ENCODE measurements at regions not wholly inside any gene's neighbourhood (a gene's known extent, or its start where the extent isn't known, plus 50 kb on each side); places are given as distances from the start of the nearest gene placed in this dataset.

GRCh38 chr2:120964819-120965218, 229.2 kb downstream of the GLI2 start:
- peak; percentile 94 for DNase-seq (ENCODE audit: insufficient read length, low spot score, missing footprints)
- no peak overlapping the region for H3K4me3 ChIP-seq (ENCODE audit: insufficient read depth, low read length)
- peak overlapping the region; percentile 10 for H3K27ac ChIP-seq (ENCODE audit: low read depth, low read length)
- no peaks in the 10 kb centered on the region for H3K27me3 ChIP-seq (ENCODE audit: insufficient read depth, low read length)
- no peak overlapping the region for H3K4me2 ChIP-seq (ENCODE audit: insufficient read depth, low read length)
- no peaks in the 10 kb centered on the region for H3K9me3 ChIP-seq (ENCODE audit: low read depth, low read length)
- no peaks in the 10 kb centered on the region for H3K79me2 ChIP-seq (ENCODE audit: insufficient read depth, low read length)
- peaks cover 14% of the 10 kb centered on the region for H3K4me1 ChIP-seq (ENCODE audit: insufficient read depth, low read length)
- H3K36me3 ChIP-seq (ENCODE audit: insufficient read depth, low read length), result peaks cover 19% of the 10 kb centered on the region
- TF ChIP-seq, protein P1, sequence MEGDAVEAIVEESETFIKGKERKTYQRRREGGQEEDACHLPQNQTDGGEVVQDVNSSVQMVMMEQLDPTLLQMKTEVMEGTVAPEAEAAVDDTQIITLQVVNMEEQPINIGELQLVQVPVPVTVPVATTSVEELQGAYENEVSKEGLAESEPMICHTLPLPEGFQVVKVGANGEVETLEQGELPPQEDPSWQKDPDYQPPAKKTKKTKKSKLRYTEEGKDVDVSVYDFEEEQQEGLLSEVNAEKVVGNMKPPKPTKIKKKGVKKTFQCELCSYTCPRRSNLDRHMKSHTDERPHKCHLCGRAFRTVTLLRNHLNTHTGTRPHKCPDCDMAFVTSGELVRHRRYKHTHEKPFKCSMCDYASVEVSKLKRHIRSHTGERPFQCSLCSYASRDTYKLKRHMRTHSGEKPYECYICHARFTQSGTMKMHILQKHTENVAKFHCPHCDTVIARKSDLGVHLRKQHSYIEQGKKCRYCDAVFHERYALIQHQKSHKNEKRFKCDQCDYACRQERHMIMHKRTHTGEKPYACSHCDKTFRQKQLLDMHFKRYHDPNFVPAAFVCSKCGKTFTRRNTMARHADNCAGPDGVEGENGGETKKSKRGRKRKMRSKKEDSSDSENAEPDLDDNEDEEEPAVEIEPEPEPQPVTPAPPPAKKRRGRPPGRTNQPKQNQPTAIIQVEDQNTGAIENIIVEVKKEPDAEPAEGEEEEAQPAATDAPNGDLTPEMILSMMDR (IDR thresholded peaks at IDR 0.05; ENCODE audit: extremely low read depth, low read depth, low read length), result no peak
- peaks cover 11% of the 10 kb centered on the region for H4K20me1 ChIP-seq (ENCODE audit: insufficient read depth, low read length)
- no peak overlapping the region for H2AFZ ChIP-seq (ENCODE audit: low read length)

- H3K36me3 ChIP-seq (ENCODE audit: insufficient read depth, low read length), result peaks cover 32% of the 10 kb centered on the region
Observed at GRCh38 chr2:120966510-120967254, 231.0 kb downstream of the GLI2 start.

GRCh38 chr2:120968307-120969015, 232.8 kb downstream of the GLI2 start:
- TF ChIP-seq, protein P1 (IDR thresholded peaks at IDR 0.05; ENCODE audit: extremely low read depth, low read depth, low read length), result no peak
- Histone ChIP-seq H4K20me1 (ENCODE audit: insufficient read depth, low read length) (peaks cover 11% of the 10 kb centered on the region), H3K79me2 (ENCODE audit: insufficient read depth, low read length) (no peaks in the 10 kb centered on the region), H2AFZ (ENCODE audit: low read length) (no peak overlapping the region), H3K4me1 (ENCODE audit: insufficient read depth, low read length) (peaks cover 10% of the 10 kb centered on the region), H3K36me3 (ENCODE audit: insufficient read depth, low read length) (peaks cover 48% of the 10 kb centered on the region), H3K27me3 (ENCODE audit: insufficient read depth, low read length) (no peaks in the 10 kb centered on the region), H3K4me3 (ENCODE audit: insufficient read depth, low read length) (no peak overlapping the region), H3K4me2 (ENCODE audit: insufficient read depth, low read length) (no peak overlapping the region), H3K27ac (ENCODE audit: low read depth, low read length) (no peak overlapping the region), H3K9me3 (ENCODE audit: low read depth, low read length) (no peaks in the 10 kb centered on the region)
- no peak for DNase-seq (ENCODE audit: insufficient read length, low spot score, missing footprints)

More at GRCh38 chr2:120966510-120967254, 231.0 kb downstream of the GLI2 start:
- Histone ChIP-seq H4K20me1 (ENCODE audit: insufficient read depth, low read length) (peaks cover 11% of the 10 kb centered on the region), H3K27ac (ENCODE audit: low read depth, low read length) (no peak overlapping the region), H2AFZ (ENCODE audit: low read length) (no peak overlapping the region), H3K27me3 (ENCODE audit: insufficient read depth, low read length) (no peaks in the 10 kb centered on the region), H3K4me2 (ENCODE audit: insufficient read depth, low read length) (no peak overlapping the region), H3K9me3 (ENCODE audit: low read depth, low read length) (no peaks in the 10 kb centered on the region), H3K79me2 (ENCODE audit: insufficient read depth, low read length) (no peaks in the 10 kb centered on the region), H3K4me3 (ENCODE audit: insufficient read depth, low read length) (no peak overlapping the region), H3K4me1 (ENCODE audit: insufficient read depth, low read length) (peaks cover 14% of the 10 kb centered on the region)
- DNase-seq (ENCODE audit: insufficient read length, low spot score, missing footprints), result no peak
- TF ChIP-seq, protein P1 (IDR thresholded peaks at IDR 0.05; ENCODE audit: extremely low read depth, low read depth, low read length), result no peak

Measured in osteoblast (primary cell).